WTC11 (cell line): ENCODE measurements at regions not wholly inside any gene's neighbourhood (a gene's known extent, or its start where the extent isn't known, plus 50 kb on each side); places are given as distances from the start of the nearest gene placed in this dataset.

Experiments used
- ATAC-seq: fragments of 200-7000 bp; cut with Tn5 transposase; 2 replicates; pipeline ENCODE4 v1.10.0; 2021; ENCODE audit warnings: mild to moderate bottlenecking, moderate library complexity
- CTCF ChIA-PET: fragments of 300-600 bp; sonication (Branson Sonifier 250); formaldehyde crosslinking; loops from one replicate; lab custom pipeline; 2021; ENCODE audit warnings: antibody characterized with exemption; lab: Charles Lee
- POLR2A ChIA-PET: fragments of 350-600 bp; sonication (Branson Sonifier 250); formaldehyde crosslinking; loops from one replicate; lab custom pipeline; 2021; ENCODE audit warnings: antibody characterized with exemption; lab: Charles Lee
- DNase-seq: peaks from one replicate; pipeline ENCODE4 v3.0.0; 2021; ENCODE audit warnings: low spot score
- H3K27ac Mint-ChIP-seq: 2 replicates; pipeline ENCODE4 v1.8.0; 2021; ENCODE audit warnings: mixed read lengths
- H3K27me3 Mint-ChIP-seq: 2 replicates; pipeline ENCODE4 v1.8.0; 2021; ENCODE audit warnings: low read depth, mild to moderate bottlenecking, moderate library complexity, mixed read lengths
- H3K36me3 Mint-ChIP-seq: 2 replicates; pipeline ENCODE4 v1.8.0; 2021; ENCODE audit warnings: mixed read lengths
- H3K4me1 Mint-ChIP-seq: 2 replicates; pipeline ENCODE4 v1.8.0; 2022; ENCODE audit warnings: mixed read lengths
- H3K4me3 Mint-ChIP-seq: 2 replicates; pipeline ENCODE4 v1.8.0; 2021; ENCODE audit warnings: mild to moderate bottlenecking, moderate library complexity, mixed read lengths
- H3K9me3 Mint-ChIP-seq: 2 replicates; pipeline ENCODE4 v1.8.0; 2021; ENCODE audit warnings: mixed read lengths
- ELF4 ChIP-seq: sonication (generic); formaldehyde crosslinking; IDR thresholded peaks from 2 replicates; pipeline ENCODE4 v1.8.1; 2022; ENCODE audit warnings: low read depth, mild to moderate bottlenecking, moderate library complexity, missing genetic modification reagents
- EMX1 ChIP-seq: fragments of 250-450 bp; sonication (Bioruptor Pico); IDR thresholded peaks from 2 replicates; pipeline ENCODE4 v1.8.0; 2021; ENCODE audit warnings: mild to moderate bottlenecking
- FOXJ3 ChIP-seq: sonication (generic); formaldehyde crosslinking; IDR thresholded peaks from 2 replicates; pipeline ENCODE4 v1.9.0; 2021; ENCODE audit warnings: missing genetic modification reagents, mild to moderate bottlenecking, borderline replicate concordance
- GABPB1 ChIP-seq: sonication (generic); formaldehyde crosslinking; IDR thresholded peaks from 2 replicates; pipeline ENCODE4 v1.8.1; 2023; ENCODE audit warnings: mild to moderate bottlenecking, missing genetic modification reagents
- JAZF1 ChIP-seq: fragments of 250-450 bp; sonication (Bioruptor Pico); IDR thresholded peaks from 2 replicates; pipeline ENCODE4 v1.9.0; 2021; ENCODE audit warnings: moderate library complexity, mild to moderate bottlenecking, inconsistent platforms
- KAT7 ChIP-seq: sonication (generic); formaldehyde crosslinking; IDR thresholded peaks from 2 replicates; pipeline ENCODE4 v1.8.1; 2023; ENCODE audit warnings: missing genetic modification reagents, mild to moderate bottlenecking, borderline replicate concordance
- MXD4 ChIP-seq: fragments of 250-450 bp; sonication (Bioruptor Pico); IDR thresholded peaks from 2 replicates; pipeline ENCODE4 v1.8.0; 2021; ENCODE audit warnings: mild to moderate bottlenecking, moderate library complexity, borderline replicate concordance
- NFYB ChIP-seq: sonication (generic); formaldehyde crosslinking; conservative IDR thresholded peaks from 2 replicates; pipeline ENCODE4 v1.8.0; 2022; ENCODE audit warnings: low read depth, missing genetic modification reagents
- NR2C2 ChIP-seq: sonication (generic); formaldehyde crosslinking; IDR thresholded peaks from 2 replicates; pipeline ENCODE4 v1.8.0; 2022; ENCODE audit warnings: mild to moderate bottlenecking, missing genetic modification reagents
- SOX15 ChIP-seq: fragments of 250-450 bp; sonication (Bioruptor Pico); IDR thresholded peaks from 2 replicates; pipeline ENCODE4 v1.9.0; 2021; ENCODE audit warnings: mild to moderate bottlenecking
- SP1 ChIP-seq: sonication (generic); formaldehyde crosslinking; conservative IDR thresholded peaks from 2 replicates; pipeline ENCODE4 v1.8.1; 2022; ENCODE audit warnings: missing genetic modification reagents
- ZNF219 ChIP-seq: sonication (generic); formaldehyde crosslinking; IDR thresholded peaks from 2 replicates; pipeline ENCODE4 v1.8.0; 2023; ENCODE audit warnings: missing genetic modification reagents, mild to moderate bottlenecking, borderline replicate concordance
- ZNF423 ChIP-seq: fragments of 250-450 bp; sonication (Bioruptor Pico); IDR thresholded peaks from 2 replicates; pipeline ENCODE4 v2.1.2; 2022; ENCODE audit warnings: mild to moderate bottlenecking, moderate library complexity
- ZNF671 ChIP-seq: fragments of 250-450 bp; sonication (Bioruptor Pico); IDR thresholded peaks from 2 replicates; pipeline ENCODE4 v1.8.0; 2021; ENCODE audit warnings: mild to moderate bottlenecking
- TF ChIP-seq, protein P1 (sequence below): sonication (generic); formaldehyde crosslinking; IDR thresholded peaks from 2 replicates; pipeline ENCODE4 v1.8.0; 2022; ENCODE audit warnings: mild to moderate bottlenecking, missing genetic modification reagents
- TF ChIP-seq, protein P2 (sequence below): sonication (generic); formaldehyde crosslinking; IDR thresholded peaks from 2 replicates; pipeline ENCODE4 v1.8.1; 2023; ENCODE audit warnings: mild to moderate bottlenecking, missing genetic modification reagents, moderate library complexity
- TF ChIP-seq, protein P3 (sequence below): sonication (generic); formaldehyde crosslinking; IDR thresholded peaks from 2 replicates; pipeline ENCODE4 v1.8.1; 2022; ENCODE audit warnings: missing genetic modification reagents, borderline replicate concordance
- TF ChIP-seq, protein P4 (sequence below): sonication (generic); formaldehyde crosslinking; IDR thresholded peaks from 2 replicates; pipeline ENCODE4 v1.8.1; 2022; ENCODE audit warnings: mild to moderate bottlenecking, moderate library complexity, missing genetic modification reagents
- TF ChIP-seq, protein P5 (sequence below): fragments of 250-450 bp; sonication (Bioruptor Pico); IDR thresholded peaks from 2 replicates; pipeline ENCODE4 v1.9.0; 2021; ENCODE audit warnings: mild to moderate bottlenecking, borderline replicate concordance

DNA sequence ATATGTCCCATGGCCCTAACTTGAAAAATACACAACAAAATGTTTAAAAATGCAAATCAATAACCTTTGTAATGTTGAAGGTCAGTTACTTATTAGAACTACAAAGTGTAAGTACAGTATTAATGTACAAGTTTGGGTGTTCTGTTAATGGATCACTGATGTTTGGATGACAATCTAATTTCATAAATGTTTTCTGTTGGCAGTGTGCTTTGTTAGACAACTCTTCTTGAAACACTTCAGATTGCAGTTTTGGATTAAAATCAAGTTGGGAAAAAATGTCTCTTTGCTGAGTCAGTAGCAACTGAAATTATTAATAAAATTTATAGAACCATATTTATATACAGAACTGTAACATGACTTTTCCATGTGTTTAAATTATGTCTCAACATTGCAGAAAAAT lies 1063.5 kb upstream of the PCDH9 start:
- ATAC-seq (no peak), DNase-seq (no peak)
- no peaks in the 10 kb centered on the region for H3K36me3 Mint-ChIP-seq
- no peak for TF ChIP-seq ZNF671 (CRISPR knock-in tag)
- no peak for TF ChIP-seq JAZF1
- TF ChIP-seq, protein P1, sequence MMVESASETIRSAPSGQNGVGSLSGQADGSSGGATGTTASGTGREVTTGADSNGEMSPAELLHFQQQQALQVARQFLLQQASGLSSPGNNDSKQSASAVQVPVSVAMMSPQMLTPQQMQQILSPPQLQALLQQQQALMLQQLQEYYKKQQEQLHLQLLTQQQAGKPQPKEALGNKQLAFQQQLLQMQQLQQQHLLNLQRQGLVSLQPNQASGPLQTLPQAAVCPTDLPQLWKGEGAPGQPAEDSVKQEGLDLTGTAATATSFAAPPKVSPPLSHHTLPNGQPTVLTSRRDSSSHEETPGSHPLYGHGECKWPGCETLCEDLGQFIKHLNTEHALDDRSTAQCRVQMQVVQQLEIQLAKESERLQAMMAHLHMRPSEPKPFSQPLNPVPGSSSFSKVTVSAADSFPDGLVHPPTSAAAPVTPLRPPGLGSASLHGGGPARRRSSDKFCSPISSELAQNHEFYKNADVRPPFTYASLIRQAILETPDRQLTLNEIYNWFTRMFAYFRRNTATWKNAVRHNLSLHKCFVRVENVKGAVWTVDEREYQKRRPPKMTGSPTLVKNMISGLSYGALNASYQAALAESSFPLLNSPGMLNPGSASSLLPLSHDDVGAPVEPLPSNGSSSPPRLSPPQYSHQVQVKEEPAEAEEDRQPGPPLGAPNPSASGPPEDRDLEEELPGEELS (CRISPR knock-in tag): no peak
- no peak for TF ChIP-seq FOXJ3 (CRISPR knock-in tag)
- TF ChIP-seq GABPB1 (CRISPR knock-in tag): no peak
- no peak for TF ChIP-seq SOX15 (CRISPR knock-in tag)
- no peak for TF ChIP-seq ELF4 (CRISPR knock-in tag)
- TF ChIP-seq SP1 (CRISPR knock-in tag): no peak
- TF ChIP-seq, protein P2, sequence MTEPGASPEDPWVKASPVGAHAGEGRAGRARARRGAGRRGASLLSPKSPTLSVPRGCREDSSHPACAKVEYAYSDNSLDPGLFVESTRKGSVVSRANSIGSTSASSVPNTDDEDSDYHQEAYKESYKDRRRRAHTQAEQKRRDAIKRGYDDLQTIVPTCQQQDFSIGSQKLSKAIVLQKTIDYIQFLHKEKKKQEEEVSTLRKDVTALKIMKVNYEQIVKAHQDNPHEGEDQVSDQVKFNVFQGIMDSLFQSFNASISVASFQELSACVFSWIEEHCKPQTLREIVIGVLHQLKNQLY: no peak
- TF ChIP-seq MXD4 (CRISPR knock-in tag): no peak
- no peak for TF ChIP-seq ZNF219 (CRISPR knock-in tag)
- TF ChIP-seq, protein P3, sequence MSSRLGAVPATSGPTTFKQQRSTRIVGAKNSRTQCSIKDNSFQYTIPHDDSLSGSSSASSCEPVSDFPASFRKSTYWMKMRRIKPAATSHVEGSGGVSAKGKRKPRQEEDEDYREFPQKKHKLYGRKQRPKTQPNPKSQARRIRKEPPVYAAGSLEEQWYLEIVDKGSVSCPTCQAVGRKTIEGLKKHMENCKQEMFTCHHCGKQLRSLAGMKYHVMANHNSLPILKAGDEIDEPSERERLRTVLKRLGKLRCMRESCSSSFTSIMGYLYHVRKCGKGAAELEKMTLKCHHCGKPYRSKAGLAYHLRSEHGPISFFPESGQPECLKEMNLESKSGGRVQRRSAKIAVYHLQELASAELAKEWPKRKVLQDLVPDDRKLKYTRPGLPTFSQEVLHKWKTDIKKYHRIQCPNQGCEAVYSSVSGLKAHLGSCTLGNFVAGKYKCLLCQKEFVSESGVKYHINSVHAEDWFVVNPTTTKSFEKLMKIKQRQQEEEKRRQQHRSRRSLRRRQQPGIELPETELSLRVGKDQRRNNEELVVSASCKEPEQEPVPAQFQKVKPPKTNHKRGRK: no peak
- TF ChIP-seq EMX1 (CRISPR knock-in tag): no peak
- TF ChIP-seq KAT7 (CRISPR knock-in tag): no peak
- no peak for TF ChIP-seq NR2C2 (CRISPR knock-in tag)
- TF ChIP-seq, protein P4, sequence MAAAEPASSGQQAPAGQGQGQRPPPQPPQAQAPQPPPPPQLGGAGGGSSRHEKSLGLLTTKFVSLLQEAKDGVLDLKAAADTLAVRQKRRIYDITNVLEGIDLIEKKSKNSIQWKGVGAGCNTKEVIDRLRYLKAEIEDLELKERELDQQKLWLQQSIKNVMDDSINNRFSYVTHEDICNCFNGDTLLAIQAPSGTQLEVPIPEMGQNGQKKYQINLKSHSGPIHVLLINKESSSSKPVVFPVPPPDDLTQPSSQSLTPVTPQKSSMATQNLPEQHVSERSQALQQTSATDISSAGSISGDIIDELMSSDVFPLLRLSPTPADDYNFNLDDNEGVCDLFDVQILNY (CRISPR knock-in tag): no peak
- TF ChIP-seq, protein P5, sequence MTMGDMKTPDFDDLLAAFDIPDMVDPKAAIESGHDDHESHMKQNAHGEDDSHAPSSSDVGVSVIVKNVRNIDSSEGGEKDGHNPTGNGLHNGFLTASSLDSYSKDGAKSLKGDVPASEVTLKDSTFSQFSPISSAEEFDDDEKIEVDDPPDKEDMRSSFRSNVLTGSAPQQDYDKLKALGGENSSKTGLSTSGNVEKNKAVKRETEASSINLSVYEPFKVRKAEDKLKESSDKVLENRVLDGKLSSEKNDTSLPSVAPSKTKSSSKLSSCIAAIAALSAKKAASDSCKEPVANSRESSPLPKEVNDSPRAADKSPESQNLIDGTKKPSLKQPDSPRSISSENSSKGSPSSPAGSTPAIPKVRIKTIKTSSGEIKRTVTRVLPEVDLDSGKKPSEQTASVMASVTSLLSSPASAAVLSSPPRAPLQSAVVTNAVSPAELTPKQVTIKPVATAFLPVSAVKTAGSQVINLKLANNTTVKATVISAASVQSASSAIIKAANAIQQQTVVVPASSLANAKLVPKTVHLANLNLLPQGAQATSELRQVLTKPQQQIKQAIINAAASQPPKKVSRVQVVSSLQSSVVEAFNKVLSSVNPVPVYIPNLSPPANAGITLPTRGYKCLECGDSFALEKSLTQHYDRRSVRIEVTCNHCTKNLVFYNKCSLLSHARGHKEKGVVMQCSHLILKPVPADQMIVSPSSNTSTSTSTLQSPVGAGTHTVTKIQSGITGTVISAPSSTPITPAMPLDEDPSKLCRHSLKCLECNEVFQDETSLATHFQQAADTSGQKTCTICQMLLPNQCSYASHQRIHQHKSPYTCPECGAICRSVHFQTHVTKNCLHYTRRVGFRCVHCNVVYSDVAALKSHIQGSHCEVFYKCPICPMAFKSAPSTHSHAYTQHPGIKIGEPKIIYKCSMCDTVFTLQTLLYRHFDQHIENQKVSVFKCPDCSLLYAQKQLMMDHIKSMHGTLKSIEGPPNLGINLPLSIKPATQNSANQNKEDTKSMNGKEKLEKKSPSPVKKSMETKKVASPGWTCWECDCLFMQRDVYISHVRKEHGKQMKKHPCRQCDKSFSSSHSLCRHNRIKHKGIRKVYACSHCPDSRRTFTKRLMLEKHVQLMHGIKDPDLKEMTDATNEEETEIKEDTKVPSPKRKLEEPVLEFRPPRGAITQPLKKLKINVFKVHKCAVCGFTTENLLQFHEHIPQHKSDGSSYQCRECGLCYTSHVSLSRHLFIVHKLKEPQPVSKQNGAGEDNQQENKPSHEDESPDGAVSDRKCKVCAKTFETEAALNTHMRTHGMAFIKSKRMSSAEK (CRISPR knock-in tag): no peak
- no peak for TF ChIP-seq NFYB (CRISPR knock-in tag)
- no peak for TF ChIP-seq ZNF423
- no peak overlapping the region for H3K4me3 Mint-ChIP-seq
- no peaks in the 10 kb centered on the region for H3K27me3 Mint-ChIP-seq
- H3K4me1 Mint-ChIP-seq: no peaks in the 10 kb centered on the region
- no peak overlapping the region for H3K27ac Mint-ChIP-seq
- H3K9me3 Mint-ChIP-seq: no peaks in the 10 kb centered on the region
- ChIA-PET POLR2A (no interaction called here), CTCF (no interaction called here)
